Mucosa of rectum (tissue), 2 donors: ENCODE measurements at regions not wholly inside any gene's neighbourhood (a gene's known extent, or its start where the extent isn't known, plus 50 kb on each side); places are given as distances from the start of the nearest gene placed in this dataset.

Experiments
- H3K27ac ChIP-seq, 2 donors: one replicate each; pipeline ENCODE4 v1.7.0; 2013; ENCODE audit warnings: inconsistent platforms in 2 of 2, low read depth in 2 of 2, low read length in 2 of 2
- H3K27me3 ChIP-seq, 2 donors: one replicate each; pipeline ENCODE4 v1.7.0; 2013; ENCODE audit warnings: low read length in 2 of 2; ENCODE audit not compliant: control insufficient read depth in 2 of 2, insufficient read depth in 2 of 2
- H3K36me3 ChIP-seq, 2 donors: one replicate each; pipeline ENCODE4 v1.7.0; 2013; ENCODE audit warnings: low read length in 2 of 2; ENCODE audit not compliant: control insufficient read depth in 2 of 2, insufficient read depth in 2 of 2
- H3K4me1 ChIP-seq, 2 donors: one replicate each; pipeline ENCODE4 v1.7.0; 2013; ENCODE audit warnings: low read length in 2 of 2, mild to moderate bottlenecking in 1 of 2; ENCODE audit not compliant: control insufficient read depth in 2 of 2, insufficient read depth in 2 of 2
- H3K4me3 ChIP-seq, 2 donors: one replicate each; pipeline ENCODE4 v1.7.0; 2013; ENCODE audit warnings: low read length in 2 of 2
- H3K9ac ChIP-seq, 2 donors: one replicate each; pipeline ENCODE4 v1.7.0; 2013; ENCODE audit warnings: low read length in 2 of 2, low read depth in 1 of 2, mild to moderate bottlenecking in 1 of 2
- H3K9me3 ChIP-seq, 2 donors: one replicate each; pipeline ENCODE4 v1.7.0; 2013; ENCODE audit warnings: low read length in 2 of 2; ENCODE audit not compliant: control insufficient read depth in 2 of 2
- donor health status: healthy.
- donor health status: Normal muscosa, but diverticular disease.

DNA sequence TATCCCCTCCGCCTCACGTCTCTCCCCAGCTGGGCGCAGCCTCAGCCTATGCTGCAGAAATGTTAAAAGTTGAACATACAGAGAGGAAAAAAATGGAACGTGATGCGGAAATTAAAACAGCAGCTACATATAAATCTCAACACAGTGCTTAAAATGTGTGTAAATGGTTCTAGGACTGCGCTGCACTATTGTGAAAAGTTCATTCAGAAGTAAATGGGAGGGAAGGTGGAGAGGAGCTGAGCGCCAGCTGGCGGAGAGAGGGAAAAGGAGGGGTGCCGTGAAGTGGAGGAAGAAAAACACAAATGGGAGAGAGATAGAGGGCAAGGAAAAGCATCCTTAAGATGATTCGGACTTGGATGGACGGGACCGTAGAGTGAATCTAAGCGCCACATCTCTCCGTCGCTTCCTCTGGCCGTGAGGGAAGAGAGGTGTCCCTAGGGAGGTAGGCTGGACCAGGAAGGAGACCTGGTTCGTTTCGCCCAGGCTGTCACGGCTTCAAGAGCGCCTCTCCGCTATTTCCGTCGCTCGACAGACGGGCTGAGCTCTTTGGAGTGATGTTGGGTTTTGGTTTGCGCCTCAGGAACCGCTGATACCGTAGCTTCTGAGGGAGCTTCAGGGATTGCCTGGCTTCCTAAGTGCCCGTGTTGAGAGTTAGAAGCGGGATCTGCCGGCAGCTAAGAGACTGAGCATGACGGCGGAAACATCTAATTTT lies 113.7 kb downstream of the TRIM27 start:
- Histone ChIP-seq H3K4me3 (no peak overlapping the region), H3K9me3 (no peaks in the 10 kb centered on the region), H3K27ac (no peak overlapping the region), H3K27me3 (peaks cover 54 to 55% of the 10 kb centered on the region in 2 donors), H3K4me1 (no peaks in the 10 kb centered on the region), H3K9ac (no peak overlapping the region), H3K36me3 (no peaks in the 10 kb centered on the region)

- H3K27ac ChIP-seq, result no peak overlapping the region
- no peaks in the 10 kb centered on the region for H3K9me3 ChIP-seq
- no peaks in the 10 kb centered on the region for H3K36me3 ChIP-seq
- H3K4me1 ChIP-seq, result no peaks in the 10 kb centered on the region
- peaks cover 57 to 60% of the 10 kb centered on the region in 2 donors for H3K27me3 ChIP-seq
- no peak overlapping the region for H3K4me3 ChIP-seq
- H3K9ac ChIP-seq, result no peak overlapping the region
Measured at GRCh38 chr6:28810659-28811053, 113.1 kb downstream of the TRIM27 start.

DNA sequence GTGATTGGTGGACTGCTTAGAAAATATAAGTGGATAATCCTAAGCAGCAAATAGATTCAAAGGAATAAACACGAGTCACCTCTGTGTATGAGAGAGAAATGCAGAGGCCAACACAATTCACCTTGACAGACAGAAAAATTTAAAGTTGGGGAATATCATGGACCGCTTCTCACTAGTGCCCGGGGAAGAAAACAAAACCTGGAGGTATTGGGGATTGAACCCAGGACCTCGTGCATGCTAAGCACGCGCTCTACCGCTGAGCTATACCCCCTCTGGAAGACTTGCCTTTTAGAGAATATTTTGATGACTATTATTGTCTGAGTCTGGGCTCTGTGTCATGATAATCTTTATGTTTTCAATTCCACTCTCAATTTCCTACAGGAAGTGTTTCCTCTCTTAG lies 111.9 kb downstream of the TRIM27 start:
- H3K9me3 ChIP-seq, result no peaks in the 10 kb centered on the region
- no peak overlapping the region for H3K9ac ChIP-seq
- peaks cover 68% of the 10 kb centered on the region in 2 donors for H3K27me3 ChIP-seq
- no peaks in the 10 kb centered on the region for H3K4me1 ChIP-seq
- H3K4me3 ChIP-seq, result no peak overlapping the region
- H3K36me3 ChIP-seq, result no peaks in the 10 kb centered on the region
- H3K27ac ChIP-seq, result no peak overlapping the region

DNA sequence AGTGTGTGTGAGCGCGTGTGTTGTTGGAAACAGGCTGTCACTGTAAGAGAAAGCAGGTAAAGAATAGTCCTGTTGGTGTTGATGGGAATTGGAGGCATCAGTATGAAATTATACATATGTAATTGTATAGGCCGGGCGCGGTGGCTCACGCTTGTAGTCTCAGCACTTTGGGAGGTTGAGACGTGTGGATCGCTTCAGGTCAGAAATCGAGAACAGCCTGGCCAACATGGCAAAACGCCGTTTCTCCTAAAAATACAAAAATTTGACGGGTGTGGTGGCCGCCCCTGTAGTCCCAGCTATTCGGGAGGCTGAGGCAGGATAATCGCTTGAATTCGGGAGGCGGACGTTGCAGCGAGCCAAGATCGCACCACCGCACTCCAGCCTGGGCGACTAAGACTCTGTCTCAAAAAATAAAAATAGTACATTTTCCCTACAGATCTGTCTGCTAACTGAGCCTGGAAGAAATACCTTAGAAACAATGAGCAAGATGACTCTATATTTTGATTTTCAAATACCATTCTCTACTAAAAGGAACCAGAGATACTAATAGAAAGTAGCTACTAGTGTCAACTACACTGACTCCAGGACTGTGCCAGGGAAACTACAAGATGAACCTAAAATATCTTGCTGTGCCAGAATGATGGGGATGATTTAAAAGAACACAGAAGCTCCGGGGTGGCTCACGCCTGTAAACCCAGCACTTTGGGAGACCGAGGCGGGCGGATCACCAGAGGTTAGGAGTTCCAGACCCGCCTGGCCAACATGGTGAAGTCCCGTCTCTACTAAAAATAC lies 110.8 kb downstream of the TRIM27 start:
- no peak overlapping the region for H3K9ac ChIP-seq
- no peaks in the 10 kb centered on the region for H3K36me3 ChIP-seq
- H3K9me3 ChIP-seq, result no peaks in the 10 kb centered on the region
- H3K27ac ChIP-seq, result no peak overlapping the region
- no peaks in the 10 kb centered on the region for H3K4me1 ChIP-seq
- peaks cover 70 to 72% of the 10 kb centered on the region in 2 donors for H3K27me3 ChIP-seq
- no peak overlapping the region for H3K4me3 ChIP-seq

DNA sequence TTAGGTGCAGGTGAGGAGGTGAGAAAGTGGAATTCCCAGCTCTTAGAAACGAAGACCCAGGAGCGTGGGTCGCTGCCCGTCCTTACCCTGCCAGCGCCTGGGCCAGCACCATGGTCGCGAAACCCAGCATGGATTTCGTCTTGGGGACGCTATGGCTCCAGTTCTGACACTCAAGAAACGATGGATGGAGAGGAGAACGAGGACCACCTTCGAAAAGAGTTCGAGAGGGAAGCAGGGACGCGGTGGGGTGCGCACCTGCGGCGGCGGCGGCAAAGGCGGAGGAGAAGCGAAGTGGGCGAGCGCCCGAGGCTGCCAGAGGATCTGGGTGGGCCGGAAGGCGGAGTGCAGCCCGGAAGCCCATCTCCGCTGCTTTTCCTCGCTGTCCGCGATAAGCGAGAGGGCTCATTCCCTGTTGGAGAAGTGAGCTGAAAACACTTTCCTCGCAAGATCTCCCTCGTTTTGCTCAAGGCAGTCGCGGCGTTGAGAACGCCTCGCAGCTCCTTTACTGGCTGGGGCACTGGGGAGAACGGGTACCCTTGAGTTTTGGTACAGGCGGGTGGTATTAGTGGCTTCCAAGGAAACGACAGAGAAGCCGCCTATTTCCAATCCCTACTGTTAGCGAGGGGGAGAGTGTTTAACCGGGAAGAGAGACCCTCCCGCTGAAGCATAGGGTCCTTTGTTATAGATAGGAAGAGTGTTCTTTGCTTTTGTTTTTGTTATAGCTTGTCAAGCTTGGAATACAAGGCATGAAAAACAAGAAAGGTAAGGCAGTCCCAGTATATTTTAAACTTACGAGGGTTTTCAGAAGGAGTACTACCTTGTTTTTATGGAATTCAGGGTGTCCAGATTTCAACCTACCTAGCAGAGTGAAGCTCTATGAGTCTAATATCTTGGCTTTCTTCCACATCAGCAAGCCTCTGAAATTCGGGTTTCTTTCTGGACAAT lies 109.5 kb downstream of the TRIM27 start:
- peaks cover 67 to 68% of the 10 kb centered on the region in 2 donors for H3K27me3 ChIP-seq
- no peaks in the 10 kb centered on the region for H3K9me3 ChIP-seq
- H3K36me3 ChIP-seq, result no peaks in the 10 kb centered on the region
- H3K9ac ChIP-seq, result no peak overlapping the region
- no peak overlapping the region for H3K4me3 ChIP-seq
- H3K27ac ChIP-seq, result no peak overlapping the region
- H3K4me1 ChIP-seq, result no peaks in the 10 kb centered on the region

- H3K4me1 ChIP-seq, result no peaks in the 10 kb centered on the region
- no peak overlapping the region for H3K27ac ChIP-seq
- H3K9ac ChIP-seq, result no peak overlapping the region
- H3K4me3 ChIP-seq, result no peak overlapping the region
- H3K36me3 ChIP-seq, result no peaks in the 10 kb centered on the region
- no peaks in the 10 kb centered on the region for H3K9me3 ChIP-seq
- H3K27me3 ChIP-seq, result peaks cover 48 to 54% of the 10 kb centered on the region in 2 donors
Measured at GRCh38 chr6:28816339-28816908, 107.4 kb downstream of the TRIM27 start.

DNA sequence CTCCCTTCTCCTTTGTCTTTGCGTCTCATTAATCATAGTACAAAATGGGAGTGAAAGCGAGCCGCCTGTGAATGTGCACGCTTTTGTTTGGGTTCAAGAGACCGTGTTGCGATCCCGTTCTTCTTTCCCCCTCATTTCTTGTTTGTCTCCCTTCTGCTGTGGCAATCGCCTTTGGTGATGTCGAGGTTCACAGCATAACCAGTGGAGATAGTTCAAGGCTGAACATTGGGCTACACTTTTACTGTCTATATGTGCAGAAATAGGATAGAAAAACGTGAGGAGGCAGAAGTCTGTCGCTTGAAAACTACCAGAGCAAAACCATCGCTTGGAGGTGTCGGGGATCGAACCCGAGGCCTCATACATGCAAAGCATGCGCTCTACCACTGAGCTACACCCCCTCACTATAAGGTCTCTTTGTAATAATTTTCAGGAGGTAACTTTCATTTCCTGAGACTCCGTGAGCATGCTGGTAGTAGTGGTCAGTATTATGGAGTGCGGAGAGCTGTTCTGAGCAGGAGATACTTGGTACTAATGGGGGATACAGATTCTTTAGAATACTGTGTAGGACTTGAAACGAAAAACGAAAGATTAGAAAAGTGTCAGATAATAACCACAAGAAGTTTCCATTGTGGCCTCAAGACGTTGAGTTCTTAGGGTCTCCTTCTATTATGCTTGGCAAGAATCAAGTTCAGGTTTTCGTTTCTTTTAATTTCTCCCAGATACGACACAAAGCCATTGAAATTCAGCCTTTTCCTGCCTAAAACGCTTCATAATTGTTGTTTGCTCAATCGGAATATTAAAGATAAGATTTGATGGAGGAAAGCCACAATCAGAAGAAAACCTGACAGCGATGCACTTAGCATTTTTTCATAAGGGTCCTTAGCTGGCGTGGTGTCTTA lies 106.6 kb downstream of the TRIM27 start:
- peaks cover 40 to 47% of the 10 kb centered on the region in 2 donors for H3K27me3 ChIP-seq

DNA sequence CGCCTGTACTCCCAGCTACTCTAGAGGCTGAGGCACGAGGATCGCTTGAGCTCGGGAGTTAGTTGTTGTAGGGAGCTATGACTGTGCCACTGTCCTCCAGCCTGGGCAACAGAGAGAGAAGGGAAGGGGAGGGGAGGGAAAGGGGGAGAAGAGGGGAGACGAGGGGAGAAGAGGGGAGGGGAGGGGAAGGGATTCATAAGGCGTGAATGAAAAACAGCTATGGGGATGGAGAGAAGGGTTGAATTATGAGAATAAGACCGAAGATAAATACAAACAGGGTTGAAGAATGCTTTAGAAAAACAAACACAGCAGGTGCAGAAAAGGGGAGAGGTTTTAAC lies 106.0 kb downstream of the TRIM27 start:
- H3K4me1 ChIP-seq, result no peaks in the 10 kb centered on the region

More for the DNA sequence above, 106.6 kb downstream of the TRIM27 start:
- Histone ChIP-seq H3K4me1 (no peaks in the 10 kb centered on the region), H3K9ac (no peak overlapping the region), H3K4me3 (no peak overlapping the region), H3K36me3 (no peaks in the 10 kb centered on the region), H3K27ac (no peak overlapping the region), H3K9me3 (no peaks in the 10 kb centered on the region)

More for the DNA sequence above, 106.0 kb downstream of the TRIM27 start:
- Histone ChIP-seq H3K4me3 (no peak overlapping the region), H3K36me3 (no peaks in the 10 kb centered on the region), H3K9ac (no peak overlapping the region), H3K27ac (no peak overlapping the region), H3K9me3 (no peaks in the 10 kb centered on the region), H3K27me3 (peaks cover 37 to 42% of the 10 kb centered on the region in 2 donors)
